DND-41 (cell line): ENCODE measurements at regions not wholly inside any gene's neighbourhood (a gene's known extent, or its start where the extent isn't known, plus 50 kb on each side); places are given as distances from the start of the nearest gene placed in this dataset.

ENCODE experiments used
- ATAC-seq: fragments of 200-7000 bp; cut with Tn5 transposase; 3 replicates; pipeline ENCODE4 v1.9.1; 2021; ENCODE audit warnings: low read depth; ENCODE audit not compliant: insufficient read depth
- DNase-seq: peaks from one replicate; pipeline ENCODE4 v3.0.0-alpha.2; 2020
- H2AFZ ChIP-seq: 2 replicates; pipeline ENCODE4 v1.6.0; 2012; ENCODE audit warnings: low read depth, low read length
- H3K27ac ChIP-seq: 2 replicates; pipeline ENCODE4 v1.5.1; 2012; ENCODE audit warnings: low read length, inconsistent platforms
- H3K27me3 ChIP-seq: fragments of 200-600 bp; sonication (generic); 2 replicates; pipeline ENCODE4 v1.6.0; 2012; ENCODE audit warnings: low read length, mild to moderate bottlenecking, inconsistent platforms; ENCODE audit not compliant: insufficient read depth, poor library complexity
- H3K36me3 ChIP-seq: 2 replicates; pipeline ENCODE4 v1.5.1; 2012; ENCODE audit warnings: low read length, inconsistent platforms; ENCODE audit not compliant: insufficient read depth
- H3K4me1 ChIP-seq: 2 replicates; pipeline ENCODE4 v1.5.1; 2012; ENCODE audit warnings: mild to moderate bottlenecking, low read length; ENCODE audit not compliant: insufficient read depth
- H3K4me2 ChIP-seq: 2 replicates; pipeline ENCODE4 v1.6.0; 2012; ENCODE audit warnings: mild to moderate bottlenecking, moderate library complexity, low read length, inconsistent platforms; ENCODE audit not compliant: insufficient read depth
- H3K4me3 ChIP-seq, 2 experiments: fragments of 200-600 bp in 1 of 2; shearing (Covaris generic) in 1 of 2; 2 replicates each; pipeline ENCODE4 v1.5.1; 2012 to 2016; ENCODE audit warnings: inconsistent platforms in 2 of 2, low read length in 2 of 2, mild to moderate bottlenecking in 2 of 2, low read depth in 1 of 2, moderate library complexity in 1 of 2
- H3K79me2 ChIP-seq: 2 replicates; pipeline ENCODE4 v1.6.0; 2012; ENCODE audit warnings: low read length, inconsistent platforms; ENCODE audit not compliant: insufficient read depth
- H3K9ac ChIP-seq: 2 replicates; pipeline ENCODE4 v1.6.0; 2012; ENCODE audit warnings: low read depth, mild to moderate bottlenecking, inconsistent platforms, low read length, moderate library complexity
- H3K9me3 ChIP-seq: 2 replicates; pipeline ENCODE4 v1.5.1; 2012; ENCODE audit warnings: low read length, moderate library complexity, mild to moderate bottlenecking, inconsistent platforms; ENCODE audit not compliant: insufficient read depth, severe bottlenecking
- H4K20me1 ChIP-seq: 2 replicates; pipeline ENCODE4 v1.6.0; 2012; ENCODE audit warnings: low read length; ENCODE audit not compliant: insufficient read depth
- CTCF ChIP-seq: IDR thresholded peaks from 2 replicates; pipeline ENCODE4 v1.5.1; 2012; ENCODE audit warnings: borderline replicate concordance, low read length, moderate library complexity, mild to moderate bottlenecking; ENCODE audit not compliant: poor library complexity, severe bottlenecking; ENCODE audit errors: extremely low read depth
- EZH2 ChIP-seq: IDR thresholded peaks from 3 replicates; pipeline ENCODE4 v1.6.1; 2012; ENCODE audit warnings: borderline replicate concordance, low read depth, mild to moderate bottlenecking, moderate library complexity, low read length, inconsistent platforms; ENCODE audit not compliant: severe bottlenecking

GRCh38 chr2:180413336-180413735, 406.2 kb upstream of the CWC22 start:
- Histone ChIP-seq H3K27me3 (no peaks in the 10 kb centered on the region), H3K9ac (no peak overlapping the region), H4K20me1 (no peaks in the 10 kb centered on the region), H3K36me3 (no peaks in the 10 kb centered on the region), H3K4me2 (no peak overlapping the region), H3K79me2 (no peaks in the 10 kb centered on the region), H3K4me3 (no peak overlapping the region), H3K27ac (no peak overlapping the region), H3K4me1 (no peaks in the 10 kb centered on the region), H3K9me3 (no peaks in the 10 kb centered on the region), H2AFZ (no peak overlapping the region)
- ATAC-seq (no peak), DNase-seq (no peak)
- TF ChIP-seq CTCF (no peak), EZH2 (no peak)

DNA sequence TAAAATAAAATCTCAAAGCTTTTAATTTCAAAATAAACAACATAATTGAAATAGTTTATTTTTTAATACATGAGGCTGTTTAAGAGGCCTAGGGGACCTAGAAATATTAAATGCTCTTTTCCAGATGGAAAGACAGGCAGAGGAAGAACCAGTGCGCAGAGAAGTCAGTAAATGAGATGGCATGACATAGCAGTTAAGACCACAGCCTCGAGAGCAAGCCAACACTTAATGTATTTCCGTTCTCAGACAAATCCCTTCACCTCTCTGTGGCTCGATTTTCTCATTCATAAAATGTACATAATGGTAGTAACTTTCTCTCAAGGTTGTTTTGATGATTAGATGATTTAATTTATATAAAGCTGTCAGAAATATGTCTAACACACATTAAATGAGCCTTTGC, 405.1 kb upstream of the CWC22 start:
- no peak for TF ChIP-seq EZH2
- TF ChIP-seq CTCF = no peak
- no peak for DNase-seq
- Histone ChIP-seq H4K20me1 (no peaks in the 10 kb centered on the region), H3K79me2 (no peaks in the 10 kb centered on the region), H3K9ac (no peak overlapping the region), H3K36me3 (no peaks in the 10 kb centered on the region), H3K27ac (no peak overlapping the region), H2AFZ (no peak overlapping the region), H3K4me1 (no peaks in the 10 kb centered on the region), H3K27me3 (no peaks in the 10 kb centered on the region), H3K4me3 (no peak overlapping the region), H3K4me2 (no peak overlapping the region), H3K9me3 (no peaks in the 10 kb centered on the region)
- ATAC-seq = no peak

- ATAC-seq (no peak), DNase-seq (no peak)
- Histone ChIP-seq H3K36me3 (no peaks in the 10 kb centered on the region), H3K27me3 (no peaks in the 10 kb centered on the region), H3K4me3 (no peak overlapping the region), H3K27ac (no peak overlapping the region), H4K20me1 (no peaks in the 10 kb centered on the region), H3K4me2 (no peak overlapping the region), H3K9ac (no peak overlapping the region), H2AFZ (no peak overlapping the region), H3K9me3 (no peaks in the 10 kb centered on the region), H3K79me2 (no peaks in the 10 kb centered on the region), H3K4me1 (no peaks in the 10 kb centered on the region)
- TF ChIP-seq EZH2 = no peak
- no peak for TF ChIP-seq CTCF
Observed at GRCh38 chr2:180411661-180412060, 404.6 kb upstream of the CWC22 start.

DNA sequence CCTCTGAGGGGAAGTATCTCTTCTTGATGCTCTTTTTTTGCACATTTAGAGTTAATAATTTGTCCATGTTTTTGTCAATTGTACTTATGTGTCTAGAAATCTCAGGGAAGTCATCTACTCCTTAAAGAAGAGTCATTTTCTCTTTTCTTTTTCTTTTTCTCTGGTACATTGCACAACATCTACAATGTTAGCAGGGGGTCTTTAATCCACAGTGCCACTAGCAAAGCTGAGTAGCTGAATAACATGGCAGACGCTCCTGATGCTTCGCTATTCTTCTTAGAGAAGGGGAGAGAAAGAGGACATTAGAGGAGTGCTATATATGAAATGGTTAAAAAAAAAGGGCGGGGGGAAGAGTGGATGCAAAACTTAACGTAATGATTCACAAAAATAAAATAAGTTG, 399.6 kb upstream of the CWC22 start:
- H3K36me3 ChIP-seq = no peaks in the 10 kb centered on the region
- H3K79me2 ChIP-seq = no peaks in the 10 kb centered on the region
- H3K4me2 ChIP-seq = no peak overlapping the region
- no peak overlapping the region for H2AFZ ChIP-seq
- H3K27me3 ChIP-seq = no peaks in the 10 kb centered on the region
- no peak for ATAC-seq
- TF ChIP-seq CTCF (no peak), EZH2 (no peak)
- no peak overlapping the region for H3K4me3 ChIP-seq
- H3K4me1 ChIP-seq = no peaks in the 10 kb centered on the region
- H3K27ac ChIP-seq = no peak overlapping the region
- no peak for DNase-seq
- no peak overlapping the region for H3K9ac ChIP-seq
- H4K20me1 ChIP-seq = no peaks in the 10 kb centered on the region
- no peaks in the 10 kb centered on the region for H3K9me3 ChIP-seq
